ENCODE measurements at regions not wholly inside any gene's neighbourhood (a gene's known extent, or its start where the extent isn't known, plus 50 kb on each side); places are given as distances from the start of the nearest gene placed in this dataset.

DNA sequence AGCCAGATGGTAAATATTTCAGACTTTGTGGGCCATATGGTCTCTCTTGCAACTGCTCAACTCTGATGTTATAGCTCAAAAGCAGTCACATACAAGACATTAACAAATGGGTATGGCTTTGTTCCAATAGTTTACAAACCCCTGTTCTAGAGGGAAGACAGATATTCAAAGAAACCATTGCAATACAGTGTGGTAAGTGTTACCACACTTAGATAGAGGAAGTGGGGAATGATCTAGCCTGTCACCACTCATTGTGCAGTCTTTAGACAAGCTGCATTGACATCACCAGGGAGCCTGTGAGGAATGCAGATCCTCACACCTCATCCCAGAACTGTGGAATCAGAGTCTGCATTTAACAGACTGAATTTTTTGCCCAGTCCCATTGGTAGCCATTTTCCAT, 80.0 kb upstream of the RGS6 start:
- Histone ChIP-seq H3K4me2 (no peak overlapping the region), H3K36me3 (ENCODE audit: insufficient read depth) (no peaks in the 10 kb centered on the region), H3K4me3 (no peak overlapping the region), H3K4me1 (ENCODE audit: insufficient read depth) (peaks cover 3% of the 10 kb centered on the region; the same call in 1 of the 2 replicates), H3K79me2 (replicated peaks; ENCODE audit: insufficient read depth) (no peaks in the 10 kb centered on the region), H3K27me3 (ENCODE audit: insufficient read depth) (no peaks in the 10 kb centered on the region), H4K20me1 (replicated peaks; ENCODE audit: insufficient read depth) (no peaks in the 10 kb centered on the region), H2AFZ (no peak overlapping the region), H3K9me2 (ENCODE audit: insufficient read depth) (no peaks in the 10 kb centered on the region), H3K27ac (ENCODE audit: low read depth) (no peak overlapping the region), H3F3A (replicated peaks; ENCODE audit: low read depth) (no peaks in the 10 kb centered on the region)
- Mint-ChIP-seq H3K4me3 (no peak overlapping the region), H3K27me3 (ENCODE audit: insufficient read depth, low read depth, poor library complexity) (peaks cover 2% of the 10 kb centered on the region), H3K27ac (no peak overlapping the region), H3K36me3 (ENCODE audit: low read depth) (peaks cover 20% of the 10 kb centered on the region), H3K9me3 (peaks cover 23% of the 10 kb centered on the region; the same call in 2 of the 3 replicates), H3K4me1 (peaks cover 25% of the 10 kb centered on the region)
- ATAC-seq = peak; percentile 40; the same call in 2 of the 3 replicates
- no peak for DNase-seq (ENCODE audit: low spot score)
- no peak for TF ChIP-seq JUNB (IDR thresholded peaks at IDR 0.05; ENCODE audit: unreplicated experiment)
- TF ChIP-seq EZH2 (IDR thresholded peaks at IDR 0.05; ENCODE audit: low read depth, unreplicated experiment) = no peak
- TF ChIP-seq EZH2phosphoT487 (IDR thresholded peaks at IDR 0.05; ENCODE audit: unreplicated experiment) = no peak
- TF ChIP-seq ZNF462 (CRISPR knock-in tag; IDR thresholded peaks at IDR 0.05) = no peak
- no peak for TF ChIP-seq REST (IDR thresholded peaks at IDR 0.05; ENCODE audit: unreplicated experiment)
- TF ChIP-seq POLR2AphosphoS5 (IDR thresholded peaks at IDR 0.05; ENCODE audit: low read depth) = no peak
- no peak for TF ChIP-seq CREB1 (CRISPR knock-in tag; IDR thresholded peaks at IDR 0.05; ENCODE audit: low read depth)
- TF ChIP-seq NANOG (IDR thresholded peaks at IDR 0.05; ENCODE audit: borderline replicate concordance) = no peak
- TF ChIP-seq ZNF331 (CRISPR knock-in tag; IDR thresholded peaks at IDR 0.05; ENCODE audit: low read depth) = no peak
- TF ChIP-seq ETS1 (IDR thresholded peaks at IDR 0.05) = no peak
- no peak for TF ChIP-seq STAT1 (IDR thresholded peaks at IDR 0.05; ENCODE audit: unreplicated experiment)

All from GM23338 (cell line).